Transverse colon (tissue), 4 donors: ENCODE measurements at regions not wholly inside any gene's neighbourhood (a gene's known extent, or its start where the extent isn't known, plus 50 kb on each side); places are given as distances from the start of the nearest gene placed in this dataset.

Experiments
- DNase-seq: peaks from one replicate; pipeline ENCODE4 v3.0.0-alpha.2; 2019
- H3K27ac ChIP-seq, 4 donors: fragments of 200-600 bp; sonication (generic); 2 replicates each; pipeline ENCODE4 v1.5.1; 2016 to 2018; ENCODE audit warnings: inconsistent platforms in 4 of 4
- H3K27me3 ChIP-seq: fragments of 200-600 bp; sonication (generic); 2 replicates; pipeline ENCODE4 v1.5.1; 2017; ENCODE audit warnings: inconsistent platforms
- H3K36me3 ChIP-seq, 4 donors: fragments of 200-600 bp; sonication (generic); 2 replicates each; pipeline ENCODE4 v1.5.1; 2017 to 2019; ENCODE audit warnings: inconsistent platforms in 4 of 4
- H3K4me1 ChIP-seq, 4 donors: fragments of 200-600 bp; sonication (generic); 2 replicates each; pipeline ENCODE4 v1.5.1; 2017 to 2020; ENCODE audit warnings: inconsistent platforms in 4 of 4
- H3K4me3 ChIP-seq, 4 donors: fragments of 200-600 bp; sonication (generic); 1 replicate in 1 of 4; 2 replicates in 3 of 4; pipeline versions ENCODE4 v1.5.1 to v1.6.1; 2017 to 2019; ENCODE audit warnings: inconsistent platforms in 4 of 4
- H3K9me3 ChIP-seq, 2 donors: fragments of 200-600 bp; sonication (generic); 2 replicates each; pipeline ENCODE4 v1.5.1; 2017 to 2019; ENCODE audit warnings: inconsistent platforms in 2 of 2
- EP300 ChIP-seq: sonication (generic); formaldehyde crosslinking; IDR thresholded peaks from one replicate; pipeline ENCODE4 v1.6.1; 2017; ENCODE audit warnings: antibody characterized with exemption, low read depth
- POLR2A ChIP-seq: fragments of 450-650 bp; IDR thresholded peaks from one replicate; pipeline ENCODE4 v1.6.1; 2016; ENCODE audit warnings: antibody characterized with exemption, mild to moderate bottlenecking, moderate library complexity
- POLR2AphosphoS5 ChIP-seq, 3 donors: sonication (generic); formaldehyde crosslinking; IDR thresholded peaks; one replicate each; pipeline ENCODE4 v1.6.1; 2016; ENCODE audit warnings: antibody characterized with exemption in 3 of 3
- WGBS, 2 donors: methylation state at CpG; one replicate each; pipeline ENCODE4 v1.1.5; 2018; ENCODE audit warnings: low coverage in 1 of 2; 5-methylcytosine and 5-hydroxymethylcytosine counted together
- in situ Hi-C, 4 donors: fragments of 200-750 bp; cut with MboI; loops; one replicate each; pipeline versions ENCODE4 v1.15.0 to v1.15.1; 2017; ENCODE audit warnings: low sequenced_read_pairs in 3 of 4, low pct_ligation_motif_present in 1 of 4, low pct_unique_long_range_greater_than_20kb in 1 of 4
- intact Hi-C: fragments of 100-400 bp; cut with DNase I; formaldehyde crosslinking; loops from one replicate; pipeline ENCODE4 v1.15.1; 2023; ENCODE audit warnings: low total_unique reads
- TF ChIP-seq, protein P1 (sequence below), 5 experiments: fragments of 200-600 bp in 3 of 5; fragments of 450-650 bp in 2 of 5; sonication (generic) in 3 of 5; IDR thresholded peaks; 1 replicate in 2 of 5; 2 replicates in 3 of 5; pipeline ENCODE4 v1.5.1; 2016 to 2017; ENCODE audit warnings: antibody characterized with exemption in 5 of 5, inconsistent platforms in 3 of 5, mild to moderate bottlenecking in 2 of 5, moderate library complexity in 1 of 5

DNA sequence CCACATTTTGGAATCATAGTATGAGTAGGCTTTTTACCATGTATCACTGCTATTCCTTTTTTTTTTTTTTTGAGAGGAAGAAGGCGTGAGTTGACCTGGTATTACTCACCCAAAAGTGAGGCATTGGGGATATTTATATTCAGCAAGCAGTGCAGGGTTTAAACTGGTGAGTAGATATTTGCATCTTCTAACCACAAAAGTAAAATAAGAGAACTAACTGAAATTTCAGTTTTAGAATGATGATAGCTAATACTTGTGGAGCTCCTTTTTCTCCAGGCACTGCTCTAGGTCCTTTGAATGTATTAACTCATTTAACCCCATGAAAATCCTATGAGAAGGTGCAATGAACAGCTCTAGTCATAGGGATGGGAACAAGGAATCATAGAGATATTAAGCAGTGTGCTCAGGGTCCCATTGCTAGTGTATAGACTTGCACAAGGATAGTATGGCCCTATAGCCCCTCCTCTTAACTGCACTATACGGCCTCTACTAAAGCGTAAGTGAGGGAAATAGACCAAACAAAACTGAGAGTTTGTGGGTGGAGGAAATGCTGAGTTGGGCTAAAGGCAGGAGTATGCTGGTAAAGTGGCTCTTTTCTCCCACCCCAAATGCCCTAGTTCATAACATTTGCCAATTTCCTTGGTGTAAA lies 104.3 kb upstream of the MAX start:
- in situ Hi-C loops: loop anchor here in 1 of 4 donors (25.0 kb wide), 1 partner anchor 206 kb away; the partner anchor contains the start of gene FUT8
- no peaks in the 10 kb centered on the region for H3K36me3 ChIP-seq
- H3K4me1 ChIP-seq: peaks cover 0 to 6% (median 0%) of the 10 kb centered on the region in 4 donors
- DNase-seq: no peak
- 73 to 78% methylated on average over 3 of the region's 3 CpGs for WGBS, 2 donors
- no peak overlapping the region for H3K4me3 ChIP-seq
- intact Hi-C loops: no loop called here
- TF ChIP-seq POLR2A (no peak), POLR2AphosphoS5 (IDR thresholded peaks at IDR 0.05) (no peak), EP300 (no peak)
- TF ChIP-seq, protein P1, sequence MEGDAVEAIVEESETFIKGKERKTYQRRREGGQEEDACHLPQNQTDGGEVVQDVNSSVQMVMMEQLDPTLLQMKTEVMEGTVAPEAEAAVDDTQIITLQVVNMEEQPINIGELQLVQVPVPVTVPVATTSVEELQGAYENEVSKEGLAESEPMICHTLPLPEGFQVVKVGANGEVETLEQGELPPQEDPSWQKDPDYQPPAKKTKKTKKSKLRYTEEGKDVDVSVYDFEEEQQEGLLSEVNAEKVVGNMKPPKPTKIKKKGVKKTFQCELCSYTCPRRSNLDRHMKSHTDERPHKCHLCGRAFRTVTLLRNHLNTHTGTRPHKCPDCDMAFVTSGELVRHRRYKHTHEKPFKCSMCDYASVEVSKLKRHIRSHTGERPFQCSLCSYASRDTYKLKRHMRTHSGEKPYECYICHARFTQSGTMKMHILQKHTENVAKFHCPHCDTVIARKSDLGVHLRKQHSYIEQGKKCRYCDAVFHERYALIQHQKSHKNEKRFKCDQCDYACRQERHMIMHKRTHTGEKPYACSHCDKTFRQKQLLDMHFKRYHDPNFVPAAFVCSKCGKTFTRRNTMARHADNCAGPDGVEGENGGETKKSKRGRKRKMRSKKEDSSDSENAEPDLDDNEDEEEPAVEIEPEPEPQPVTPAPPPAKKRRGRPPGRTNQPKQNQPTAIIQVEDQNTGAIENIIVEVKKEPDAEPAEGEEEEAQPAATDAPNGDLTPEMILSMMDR (IDR thresholded peaks at IDR 0.05): no peak
- no peaks in the 10 kb centered on the region for H3K27me3 ChIP-seq
- no peaks in the 10 kb centered on the region for H3K9me3 ChIP-seq
- no peak overlapping the region for H3K27ac ChIP-seq

- Histone ChIP-seq H3K27ac (no peak overlapping the region), H3K4me3 (no peak overlapping the region), H3K36me3 (no peaks in the 10 kb centered on the region), H3K4me1 (peaks cover 0 to 6% (median 0%) of the 10 kb centered on the region in 4 donors), H3K9me3 (no peaks in the 10 kb centered on the region), H3K27me3 (no peaks in the 10 kb centered on the region)
- DNase-seq: no peak
- intact Hi-C loops: no loop called here
- TF ChIP-seq EP300 (no peak), POLR2A (no peak), POLR2AphosphoS5 (IDR thresholded peaks at IDR 0.05) (no peak)
- TF ChIP-seq, protein P1 (IDR thresholded peaks at IDR 0.05): no peak
- in situ Hi-C loops: loop anchor here in 1 of 4 donors (25.0 kb wide), 1 partner anchor 204 kb away; the partner anchor contains the start of gene FUT8
- 91 to 94% methylated on average over 3 to 10 of the region's 10 CpGs for WGBS, 2 donors
Measured at GRCh38 chr14:65208548-65208947, 106.2 kb upstream of the MAX start.

DNA sequence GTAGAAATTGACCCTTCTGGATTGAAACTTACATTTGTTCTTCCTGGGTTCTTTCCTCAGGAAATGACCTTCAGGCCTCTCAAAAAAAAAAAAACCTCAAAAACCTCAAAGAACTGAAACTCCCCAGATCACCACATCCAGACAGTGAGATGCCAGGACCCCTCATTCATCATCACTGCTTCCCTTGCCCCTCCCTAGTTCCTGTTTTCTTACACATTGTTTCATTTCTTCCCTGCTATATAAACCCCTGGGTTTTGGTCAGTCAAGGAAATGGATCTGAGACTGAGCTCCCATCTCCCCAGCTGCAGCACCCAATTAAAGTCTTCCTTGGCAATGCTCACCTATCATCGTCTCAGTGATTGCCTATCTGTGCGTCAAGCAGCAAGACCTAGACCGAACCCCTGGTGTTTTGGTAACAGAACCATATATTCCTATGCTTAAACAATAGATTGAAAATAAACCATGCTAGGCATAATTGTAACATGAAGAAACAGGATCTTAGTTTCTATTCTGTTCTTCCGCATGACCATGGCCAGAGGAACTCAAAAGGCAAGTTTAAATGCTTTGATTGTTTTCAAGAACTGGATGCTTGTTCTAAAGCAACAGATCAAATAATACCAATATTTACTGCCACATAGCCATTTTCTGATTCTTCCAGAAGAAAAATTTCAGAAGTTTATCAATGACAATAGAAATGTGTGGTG lies 108.0 kb upstream of the MAX start:
- H3K4me3 ChIP-seq: no peak overlapping the region
- H3K36me3 ChIP-seq: no peaks in the 10 kb centered on the region
- no peak overlapping the region for H3K27ac ChIP-seq
- no peaks in the 10 kb centered on the region for H3K27me3 ChIP-seq
- no peaks in the 10 kb centered on the region for H3K9me3 ChIP-seq
- no peak for DNase-seq
- H3K4me1 ChIP-seq: peaks cover 0 to 6% (median 0%) of the 10 kb centered on the region in 4 donors
- no peak for TF ChIP-seq POLR2A
- TF ChIP-seq EP300: no peak
- TF ChIP-seq, protein P1 (IDR thresholded peaks at IDR 0.05): no peak
- no peak for TF ChIP-seq POLR2AphosphoS5 (IDR thresholded peaks at IDR 0.05)
- 72 to 84% methylated on average over 4 of the region's 4 CpGs for WGBS, 2 donors
- in situ Hi-C loops: loop anchor here in 1 of 4 donors (25.0 kb wide), 1 partner anchor 202 kb away; the partner anchor contains the start of gene FUT8
- intact Hi-C loops: no loop called here

DNA sequence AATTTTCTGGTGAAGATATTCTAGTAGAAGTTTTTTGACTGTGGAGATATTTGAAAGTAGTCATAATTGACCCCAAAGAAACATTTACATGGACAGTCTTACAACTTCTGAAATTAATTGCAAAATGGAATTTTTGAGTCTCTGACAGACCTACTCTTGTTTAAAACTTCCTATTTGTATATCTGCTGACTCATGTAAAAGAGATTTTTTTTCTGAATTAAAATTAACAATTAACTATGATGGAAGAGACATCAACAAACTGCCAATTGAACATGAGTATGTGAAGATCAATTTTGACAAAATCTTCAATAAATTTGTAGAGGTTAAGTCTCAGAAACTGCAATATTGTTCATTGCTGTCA lies 108.5 kb upstream of the MAX start:
- peaks cover 0 to 6% (median 0%) of the 10 kb centered on the region in 4 donors for H3K4me1 ChIP-seq
- no peaks in the 10 kb centered on the region for H3K27me3 ChIP-seq
- no peaks in the 10 kb centered on the region for H3K9me3 ChIP-seq
- DNase-seq: no peak
- intact Hi-C loops: no loop called here
- TF ChIP-seq EP300: no peak
- TF ChIP-seq, protein P1 (IDR thresholded peaks at IDR 0.05): no peak
- no peak for TF ChIP-seq POLR2AphosphoS5 (IDR thresholded peaks at IDR 0.05)
- no peak for TF ChIP-seq POLR2A
- no peaks in the 10 kb centered on the region for H3K36me3 ChIP-seq
- in situ Hi-C loops: loop anchor here in 1 of 4 donors (25.0 kb wide), 1 partner anchor 201 kb away; the partner anchor contains the start of gene FUT8
- H3K4me3 ChIP-seq: no peak overlapping the region
- H3K27ac ChIP-seq: no peak overlapping the region
